GM12865 (cell line): ENCODE measurements at regions not wholly inside any gene's neighbourhood (a gene's known extent, or its start where the extent isn't known, plus 50 kb on each side); places are given as distances from the start of the nearest gene placed in this dataset.

Source experiments
- DNase-seq: peaks from one replicate; pipeline ENCODE4 v3.0.0; 2010; ENCODE audit warnings: low read depth
- H3K4me3 ChIP-seq: 2 replicates; pipeline ENCODE4 v1.5.1; 2011; ENCODE audit warnings: mild to moderate bottlenecking, low read depth, low read length, control low read depth
- CTCF ChIP-seq: IDR thresholded peaks from 2 replicates; pipeline ENCODE4 v1.5.1; 2011; ENCODE audit warnings: low read length, control low read depth, low read depth, inconsistent platforms; ENCODE audit not compliant: insufficient read depth; ENCODE audit errors: missing control alignments

DNA sequence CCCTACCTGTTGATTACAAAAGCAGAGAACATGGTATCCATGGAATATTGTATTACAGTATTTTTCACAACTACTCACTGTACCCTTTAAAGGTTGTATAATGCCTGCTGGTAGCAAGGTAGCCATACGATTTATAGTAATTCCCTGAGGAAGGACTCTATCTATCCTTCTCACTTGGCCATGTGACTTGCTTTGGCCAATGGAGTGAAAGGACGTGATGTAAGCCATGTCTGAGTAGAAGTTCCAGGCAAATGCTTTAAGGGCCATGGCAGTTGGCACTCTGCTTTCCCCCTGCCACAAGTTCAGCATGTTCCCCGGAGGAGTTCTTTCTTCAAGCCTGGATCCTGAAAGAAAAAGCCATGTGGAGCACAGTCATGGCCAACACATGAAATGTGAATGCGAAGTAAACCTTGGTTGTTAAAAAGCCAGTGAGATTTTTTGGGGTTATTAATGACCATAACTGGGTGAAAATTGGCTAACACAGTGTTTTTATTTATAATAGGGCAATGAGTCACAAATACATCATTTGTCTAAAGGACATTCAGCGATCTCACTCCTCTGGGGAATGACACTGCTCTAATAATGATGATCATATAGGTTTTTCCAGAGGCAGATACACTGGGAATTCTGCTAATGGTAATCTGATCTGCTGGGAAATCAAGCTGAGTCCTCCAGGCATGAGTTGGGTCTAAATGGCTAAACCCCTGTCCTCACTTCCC lies 67.4 kb upstream of the SLC38A2 start:
- no peak overlapping the region for H3K4me3 ChIP-seq
- DNase-seq, result no peak
- TF ChIP-seq CTCF, result no peak

GRCh38 chr12:46438719-46439319 lies 66.2 kb upstream of the SLC38A2 start:
- H3K4me3 ChIP-seq, result no peak overlapping the region
- no peak for DNase-seq
- TF ChIP-seq CTCF, result no peak

DNA sequence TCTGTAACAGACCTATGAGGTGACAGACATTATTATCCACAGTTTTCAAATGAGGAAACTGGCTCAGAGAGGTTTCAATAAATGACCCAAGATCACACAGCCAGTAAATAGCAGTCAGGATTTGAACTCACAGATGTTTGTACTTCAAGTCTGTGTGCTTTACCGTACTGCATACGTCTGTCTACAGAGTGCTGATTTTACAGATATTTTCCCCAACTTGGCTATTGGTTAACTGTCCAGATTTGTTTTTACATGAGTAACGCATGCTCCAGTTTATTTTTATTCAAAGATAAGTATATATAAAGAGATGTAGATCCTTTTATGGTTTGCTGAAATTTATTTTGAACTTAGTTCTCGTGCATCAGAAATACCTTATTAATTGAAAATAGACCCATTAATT lies 65.7 kb upstream of the SLC38A2 start:
- H3K4me3 ChIP-seq, result no peak overlapping the region
- no peak for TF ChIP-seq CTCF
- no peak for DNase-seq

- no peak overlapping the region for H3K4me3 ChIP-seq
- no peak for DNase-seq
- no peak for TF ChIP-seq CTCF
Measured at GRCh38 chr12:46437469-46437868, 64.9 kb upstream of the SLC38A2 start.

DNA sequence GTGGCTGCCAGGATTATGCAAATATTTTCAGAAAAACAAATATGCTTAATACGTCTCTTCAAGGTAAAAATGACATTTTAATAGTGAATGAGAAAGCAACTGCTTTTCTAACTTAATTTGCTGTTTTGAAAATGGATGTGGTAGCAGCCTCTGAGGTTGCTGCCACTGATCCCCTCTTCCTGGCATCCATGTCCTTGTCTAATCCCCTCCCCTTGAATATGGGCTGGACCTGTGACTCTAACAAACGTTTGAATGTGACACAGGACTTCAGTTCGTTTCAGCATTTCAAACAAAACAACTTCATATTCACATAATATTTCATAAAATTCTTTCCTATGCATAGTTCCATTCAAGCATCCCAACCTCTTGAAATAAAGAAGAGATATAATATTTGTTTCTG lies 64.2 kb upstream of the SLC38A2 start:
- TF ChIP-seq CTCF, result no peak
- no peak overlapping the region for H3K4me3 ChIP-seq
- no peak for DNase-seq

DNA sequence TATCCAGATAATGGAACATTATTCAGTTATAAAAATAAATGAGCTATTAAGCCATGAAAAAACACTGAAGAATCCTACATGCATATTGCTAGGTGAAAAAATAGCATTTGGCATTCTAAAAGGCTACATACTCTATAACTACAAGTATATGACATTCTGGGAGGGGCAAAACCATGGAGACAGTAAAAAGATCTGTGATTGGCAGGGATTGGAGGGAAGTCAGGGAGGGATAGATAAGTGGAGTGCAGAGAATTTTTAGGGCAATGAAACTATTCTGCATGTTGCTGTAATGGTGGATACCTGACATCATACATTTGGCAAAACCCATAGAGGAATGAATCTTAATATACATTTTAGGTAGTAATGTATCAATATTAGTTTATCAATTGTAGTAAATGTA lies 63.1 kb upstream of the SLC38A2 start:
- no peak overlapping the region for H3K4me3 ChIP-seq
- no peak for DNase-seq
- TF ChIP-seq CTCF, result no peak

- DNase-seq, result no peak
- H3K4me3 ChIP-seq, result no peak overlapping the region
- no peak for TF ChIP-seq CTCF
Measured at GRCh38 chr12:46435029-46435428, 62.5 kb upstream of the SLC38A2 start.
